ENCODE measurements at regions not wholly inside any gene's neighbourhood (a gene's known extent, or its start where the extent isn't known, plus 50 kb on each side); places are given as distances from the start of the nearest gene placed in this dataset.

DNA sequence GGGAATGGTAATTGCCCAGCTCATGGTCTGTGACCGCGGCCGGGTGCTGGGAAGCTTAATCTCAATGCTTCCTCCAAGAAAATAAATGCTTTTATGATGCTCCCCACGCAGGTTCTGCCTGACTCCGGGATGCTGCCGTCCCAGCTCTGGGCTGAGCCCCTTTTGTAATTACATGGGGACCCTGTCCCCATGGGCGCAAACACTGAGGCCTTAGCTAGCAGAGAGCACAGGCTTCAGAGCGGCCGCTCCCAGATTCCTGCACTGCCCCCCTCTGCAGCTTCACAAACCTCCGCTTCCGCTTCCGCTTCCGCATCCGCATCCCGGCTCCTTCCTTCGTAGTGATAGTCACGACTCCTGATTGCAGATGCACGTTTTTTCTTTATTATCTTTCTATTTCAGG, 129.5 kb downstream of the KIF26A start:
- no peak for TF ChIP-seq EZH2 (IDR thresholded peaks at IDR 0.05; ENCODE audit: borderline replicate concordance, low read depth, low read length, severe bottlenecking)
- TF ChIP-seq, protein P1, sequence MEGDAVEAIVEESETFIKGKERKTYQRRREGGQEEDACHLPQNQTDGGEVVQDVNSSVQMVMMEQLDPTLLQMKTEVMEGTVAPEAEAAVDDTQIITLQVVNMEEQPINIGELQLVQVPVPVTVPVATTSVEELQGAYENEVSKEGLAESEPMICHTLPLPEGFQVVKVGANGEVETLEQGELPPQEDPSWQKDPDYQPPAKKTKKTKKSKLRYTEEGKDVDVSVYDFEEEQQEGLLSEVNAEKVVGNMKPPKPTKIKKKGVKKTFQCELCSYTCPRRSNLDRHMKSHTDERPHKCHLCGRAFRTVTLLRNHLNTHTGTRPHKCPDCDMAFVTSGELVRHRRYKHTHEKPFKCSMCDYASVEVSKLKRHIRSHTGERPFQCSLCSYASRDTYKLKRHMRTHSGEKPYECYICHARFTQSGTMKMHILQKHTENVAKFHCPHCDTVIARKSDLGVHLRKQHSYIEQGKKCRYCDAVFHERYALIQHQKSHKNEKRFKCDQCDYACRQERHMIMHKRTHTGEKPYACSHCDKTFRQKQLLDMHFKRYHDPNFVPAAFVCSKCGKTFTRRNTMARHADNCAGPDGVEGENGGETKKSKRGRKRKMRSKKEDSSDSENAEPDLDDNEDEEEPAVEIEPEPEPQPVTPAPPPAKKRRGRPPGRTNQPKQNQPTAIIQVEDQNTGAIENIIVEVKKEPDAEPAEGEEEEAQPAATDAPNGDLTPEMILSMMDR (IDR thresholded peaks at IDR 0.05; ENCODE audit: borderline replicate concordance, extremely low read depth, low read length, poor library complexity, severe bottlenecking), result no peak
